ENCODE measurements at regions not wholly inside any gene's neighbourhood (a gene's known extent, or its start where the extent isn't known, plus 50 kb on each side); places are given as distances from the start of the nearest gene placed in this dataset.
"Not testable (repeated sequence)": the region's sequence is repeated elsewhere in the genome, so short reads cannot be mapped to it uniquely, and the experiment has no call there.

- H3K27ac Mint-ChIP-seq, result no peak overlapping the region
- ATAC-seq, result no peak
- no peaks in the 10 kb centered on the region for H3K36me3 Mint-ChIP-seq
- H3K9me3 Mint-ChIP-seq, result peaks cover 17% of the 10 kb centered on the region
- H3K4me3 Mint-ChIP-seq, result no peak overlapping the region
- H3K4me1 Mint-ChIP-seq, result no peaks in the 10 kb centered on the region
- DNase-seq (ENCODE audit: low spot score in 2 of 2), result no peak
Measured at GRCh38 chr2:22003270-22003669, 879.5 kb downstream of the TDRD15 start.

GRCh38 chr2:22011048-22011447 lies 887.3 kb downstream of the TDRD15 start:
- H3K9me3 Mint-ChIP-seq, result peaks cover 16% of the 10 kb centered on the region
- no peaks in the 10 kb centered on the region for H3K4me1 Mint-ChIP-seq
- H3K36me3 Mint-ChIP-seq, result no peaks in the 10 kb centered on the region
- H3K27ac Mint-ChIP-seq, result no peak overlapping the region
- no peak for ATAC-seq
- no peak overlapping the region for H3K4me3 Mint-ChIP-seq
- no peak for DNase-seq (ENCODE audit: low spot score in 2 of 2)

GRCh38 chr2:22020091-22020742 lies 896.4 kb downstream of the TDRD15 start:
- Mint-ChIP-seq H3K36me3 (no peaks in the 10 kb centered on the region), H3K27ac (no peak overlapping the region), H3K4me1 (no peaks in the 10 kb centered on the region), H3K9me3 (no peaks in the 10 kb centered on the region), H3K4me3 (no peak overlapping the region)
- DNase-seq (ENCODE audit: low spot score in 2 of 2) (no peak), ATAC-seq (no peak)

DNA sequence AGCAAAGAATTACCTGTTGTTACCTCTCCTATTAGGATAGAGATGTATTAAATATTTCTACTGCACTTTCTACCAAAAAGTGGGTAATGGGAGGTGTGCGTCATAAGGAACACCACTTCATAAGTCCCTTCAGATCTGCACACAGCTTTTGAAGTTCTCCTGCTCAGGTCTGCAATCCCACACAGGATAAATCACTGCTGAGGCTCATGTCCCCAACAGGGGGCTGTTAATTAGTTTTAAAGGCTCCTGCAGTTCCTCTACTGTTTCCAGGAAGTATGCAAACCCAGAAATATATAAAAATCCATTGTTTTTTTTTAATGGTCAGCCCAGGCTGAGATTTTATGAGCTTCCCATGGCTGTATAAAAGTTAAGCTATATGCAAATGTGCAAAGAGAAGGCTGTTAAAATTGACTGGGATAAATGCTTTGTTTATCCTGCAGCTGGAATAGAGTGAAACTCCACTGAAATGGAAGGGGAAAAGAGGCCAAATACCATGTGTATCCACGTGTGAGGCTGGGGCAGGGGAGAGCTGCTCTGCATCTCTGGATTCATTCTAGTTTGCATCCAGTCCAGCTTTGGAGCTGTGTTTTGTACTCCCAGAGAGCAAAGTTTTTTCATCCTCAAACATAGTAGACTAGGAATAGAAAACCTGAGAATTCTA lies 903.7 kb downstream of the TDRD15 start:
- ATAC-seq (no peak), DNase-seq (ENCODE audit: low spot score in 2 of 2) (no peak)
- Mint-ChIP-seq H3K4me3 (no peak overlapping the region), H3K36me3 (no peaks in the 10 kb centered on the region), H3K4me1 (no peaks in the 10 kb centered on the region), H3K27ac (no peak overlapping the region), H3K9me3 (peaks cover 3% of the 10 kb centered on the region)

- ATAC-seq (no peak), DNase-seq (ENCODE audit: low spot score in 2 of 2) (no peak)
- no peak overlapping the region for H3K4me3 Mint-ChIP-seq
- no peak overlapping the region for H3K27ac Mint-ChIP-seq
- H3K36me3 Mint-ChIP-seq, result no peaks in the 10 kb centered on the region
- no peaks in the 10 kb centered on the region for H3K4me1 Mint-ChIP-seq
- H3K9me3 Mint-ChIP-seq, result peaks cover 7% of the 10 kb centered on the region
Measured at GRCh38 chr2:22035361-22035830, 911.6 kb downstream of the TDRD15 start.

DNA sequence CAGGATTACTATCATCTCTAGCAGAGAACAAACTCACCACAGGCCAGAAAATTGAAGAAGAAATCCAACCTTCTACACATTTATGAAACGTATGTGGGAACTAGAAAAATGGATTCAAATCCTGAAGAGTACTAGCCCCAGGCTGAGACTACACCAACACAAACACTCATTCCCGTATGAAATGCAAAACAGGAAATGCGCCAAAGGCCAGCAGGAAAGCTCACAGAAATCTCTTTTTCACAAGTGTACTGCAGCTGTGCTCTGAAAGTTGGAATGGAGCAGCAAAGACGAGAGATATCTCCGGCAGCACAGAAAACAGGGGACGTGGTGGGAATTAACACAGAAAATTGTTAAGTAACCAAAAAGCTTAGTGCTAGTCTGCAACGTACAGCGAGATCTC lies 913.5 kb downstream of the TDRD15 start:
- Mint-ChIP-seq H3K36me3 (no peaks in the 10 kb centered on the region), H3K4me3 (no peak overlapping the region)
- ATAC-seq, result no peak

GRCh38 chr2:22043784-22044183 lies 920.0 kb downstream of the TDRD15 start:
- no peak for ATAC-seq
- DNase-seq (ENCODE audit: low spot score in 2 of 2), result no peak
- H3K4me3 Mint-ChIP-seq, result no peak overlapping the region
- H3K36me3 Mint-ChIP-seq, result no peaks in the 10 kb centered on the region
- H3K4me1 Mint-ChIP-seq, result no peaks in the 10 kb centered on the region
- no peak overlapping the region for H3K27ac Mint-ChIP-seq
- H3K9me3 Mint-ChIP-seq, result peaks cover 14% of the 10 kb centered on the region

More for the DNA sequence above, 913.5 kb downstream of the TDRD15 start:
- Mint-ChIP-seq H3K4me1 (no peaks in the 10 kb centered on the region), H3K9me3 (peaks cover 9% of the 10 kb centered on the region), H3K27ac (no peak overlapping the region)
- no peak for DNase-seq (ENCODE audit: low spot score in 2 of 2)

- no peak for DNase-seq (ENCODE audit: low spot score in 2 of 2)
- no peak for ATAC-seq
- Mint-ChIP-seq H3K4me3 (no peak overlapping the region), H3K27ac (no peak overlapping the region), H3K4me1 (no peaks in the 10 kb centered on the region), H3K9me3 (peaks cover 10% of the 10 kb centered on the region), H3K36me3 (no peaks in the 10 kb centered on the region)
Measured at GRCh38 chr2:22055784-22056620, 932.2 kb downstream of the TDRD15 start.

DNA sequence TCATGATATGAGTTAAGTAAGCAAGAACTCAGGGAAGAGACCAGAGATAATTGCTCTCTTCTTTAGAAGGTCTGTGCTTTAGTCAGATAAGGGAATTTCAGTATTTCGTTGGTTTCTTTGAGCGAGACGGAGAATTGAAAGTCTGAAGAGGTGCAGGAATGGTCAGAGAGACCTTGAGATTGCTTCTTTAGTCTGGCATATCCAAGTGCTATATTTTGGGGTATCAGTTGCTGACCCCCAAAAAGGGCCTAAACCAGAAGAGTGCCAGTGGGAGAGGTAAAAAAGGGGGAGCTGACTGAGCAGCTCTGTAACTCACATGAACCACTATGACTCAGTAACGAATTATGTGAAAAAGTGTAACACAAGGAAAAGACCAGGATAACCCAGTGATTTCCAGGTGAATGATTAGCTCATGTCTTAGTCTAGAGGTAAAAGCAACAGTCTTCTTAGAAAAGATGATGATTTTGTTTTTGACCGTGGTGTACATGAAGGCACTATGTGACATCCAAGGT lies 932.9 kb downstream of the TDRD15 start:
- no peaks in the 10 kb centered on the region for H3K36me3 Mint-ChIP-seq
- no peak overlapping the region for H3K27ac Mint-ChIP-seq
- H3K4me1 Mint-ChIP-seq, result no peaks in the 10 kb centered on the region
- ATAC-seq, result no peak
- DNase-seq (ENCODE audit: low spot score in 2 of 2), result no peak
- H3K9me3 Mint-ChIP-seq, result peaks cover 3% of the 10 kb centered on the region
- no peak overlapping the region for H3K4me3 Mint-ChIP-seq

GRCh38 chr2:22062679-22063078 lies 938.9 kb downstream of the TDRD15 start:
- no peak for ATAC-seq

GRCh38 chr2:22076454-22076853 lies 952.7 kb downstream of the TDRD15 start:
- no peaks in the 10 kb centered on the region for H3K4me1 Mint-ChIP-seq
- H3K36me3 Mint-ChIP-seq, result no peaks in the 10 kb centered on the region
- DNase-seq (ENCODE audit: low spot score in 2 of 2) (no peak), ATAC-seq (no peak)
- peaks cover 10% of the 10 kb centered on the region for H3K9me3 Mint-ChIP-seq
- no peak overlapping the region for H3K27ac Mint-ChIP-seq
- no peak overlapping the region for H3K4me3 Mint-ChIP-seq

More at GRCh38 chr2:22062679-22063078, 938.9 kb downstream of the TDRD15 start:
- Mint-ChIP-seq H3K9me3 (peaks cover 3% of the 10 kb centered on the region), H3K27ac (no peak overlapping the region), H3K4me1 (no peaks in the 10 kb centered on the region), H3K36me3 (no peaks in the 10 kb centered on the region), H3K4me3 (no peak overlapping the region)
- DNase-seq (ENCODE audit: low spot score in 2 of 2), result no peak

DNA sequence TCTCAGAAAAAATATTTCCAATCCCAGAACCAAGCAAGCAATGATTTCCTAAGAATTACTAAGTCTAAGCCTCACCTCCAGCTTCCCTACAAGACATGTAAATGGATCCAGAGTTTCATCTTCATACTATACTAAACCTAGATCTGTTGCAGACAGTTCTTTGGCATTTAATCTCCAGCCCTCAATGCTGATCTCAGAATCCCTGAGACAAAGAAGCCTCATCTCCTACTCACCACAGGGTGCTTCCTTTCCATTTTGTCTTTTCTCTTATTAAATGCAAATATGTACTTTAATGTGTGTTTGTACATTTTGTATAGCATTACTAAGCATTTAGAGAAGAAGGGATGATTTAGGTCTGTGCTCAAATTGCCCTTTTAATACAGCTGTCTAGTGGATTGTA lies 954.9 kb downstream of the TDRD15 start:
- no peak overlapping the region for H3K27ac Mint-ChIP-seq
- no peaks in the 10 kb centered on the region for H3K36me3 Mint-ChIP-seq
- H3K9me3 Mint-ChIP-seq, result peaks cover 13% of the 10 kb centered on the region
- ATAC-seq, result no peak
- DNase-seq (ENCODE audit: low spot score in 2 of 2), result no peak
- no peaks in the 10 kb centered on the region for H3K4me1 Mint-ChIP-seq
- no peak overlapping the region for H3K4me3 Mint-ChIP-seq

- Mint-ChIP-seq H3K9me3 (peaks cover 10% of the 10 kb centered on the region), H3K4me3 (no peak overlapping the region), H3K36me3 (no peaks in the 10 kb centered on the region), H3K4me1 (no peaks in the 10 kb centered on the region), H3K27ac (no peak overlapping the region)
- ATAC-seq (no peak), DNase-seq (ENCODE audit: low spot score in 2 of 2) (no peak)
Measured at GRCh38 chr2:22079583-22079982, 955.8 kb downstream of the TDRD15 start.

GRCh38 chr2:22086726-22087125 lies 963.0 kb downstream of the TDRD15 start:
- Mint-ChIP-seq H3K4me3 (no peak overlapping the region), H3K9me3 (peaks cover 21% of the 10 kb centered on the region), H3K4me1 (no peaks in the 10 kb centered on the region), H3K36me3 (no peaks in the 10 kb centered on the region), H3K27ac (no peak overlapping the region)
- no peak for ATAC-seq
- DNase-seq (ENCODE audit: low spot score in 2 of 2), result no peak

DNA sequence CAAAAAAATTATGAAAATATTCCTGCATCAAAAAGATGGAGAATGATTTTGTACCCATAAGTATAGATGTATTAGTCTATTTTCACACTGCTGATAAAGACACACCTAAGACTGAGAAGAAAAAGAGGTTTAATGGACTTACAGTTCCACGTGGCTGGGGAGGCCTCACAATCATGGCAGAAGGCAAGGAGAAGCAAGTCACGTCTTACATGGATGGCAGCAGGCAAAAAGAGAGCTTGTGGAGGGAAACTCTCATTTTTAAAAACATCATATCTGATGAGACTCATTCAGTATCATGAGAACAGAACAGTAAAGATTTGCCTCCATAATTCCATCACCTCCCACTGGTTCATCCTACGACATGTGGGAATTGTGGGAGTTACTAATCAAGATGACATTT lies 979.8 kb downstream of the TDRD15 start:
- peaks cover 21% of the 10 kb centered on the region for H3K9me3 Mint-ChIP-seq
- not testable (repeated sequence) for DNase-seq (ENCODE audit: low spot score in 2 of 2); ATAC-seq; H3K27ac Mint-ChIP-seq; H3K36me3 Mint-ChIP-seq; H3K4me3 Mint-ChIP-seq; H3K4me1 Mint-ChIP-seq
